ENCODE measurements at regions not wholly inside any gene's neighbourhood (a gene's known extent, or its start where the extent isn't known, plus 50 kb on each side); places are given as distances from the start of the nearest gene placed in this dataset.

- no peak overlapping the region for H3K27ac ChIP-seq (ENCODE audit: low read depth, low read length)
- DNase-seq (ENCODE audit: low read depth, low spot score), result no peak
- H3K9me3 ChIP-seq (ENCODE audit: control insufficient read depth, insufficient read depth, low read length), result no peaks in the 10 kb centered on the region; the same call in 1 of the 2 replicates
- no peaks in the 10 kb centered on the region for H3K27me3 ChIP-seq (ENCODE audit: control insufficient read depth, insufficient read depth, low read length)
- ChIA-PET CTCF (no interaction called here), POLR2A (interaction anchor here (0.7 kb wide), 2 partner anchors 25 to 99 kb away, joined by 6 read pairs; no protein-coding TSS in a partner anchor)
- H3K4me3 ChIP-seq (ENCODE audit: low read depth, low read length), result no peak overlapping the region
- TF ChIP-seq CTCF (IDR thresholded peaks at IDR 0.05; ENCODE audit: low read depth, low read length), result no peak
Measured at GRCh38 chr10:31754803-31755624, 173.6 kb downstream of the ARHGAP12 start.

- no peak for TF ChIP-seq CTCF (IDR thresholded peaks at IDR 0.05; ENCODE audit: low read depth, low read length)
- H3K27me3 ChIP-seq (ENCODE audit: control insufficient read depth, insufficient read depth, low read length), result no peaks in the 10 kb centered on the region
- CTCF ChIA-PET, result no interaction called here
- no peak overlapping the region for H3K27ac ChIP-seq (ENCODE audit: low read depth, low read length)
- DNase-seq (ENCODE audit: low read depth, low spot score), result no peak
- POLR2A ChIA-PET, result no interaction called here
- no peaks in the 10 kb centered on the region; the same call in 1 of the 2 replicates for H3K9me3 ChIP-seq (ENCODE audit: control insufficient read depth, insufficient read depth, low read length)
- no peak overlapping the region for H3K4me3 ChIP-seq (ENCODE audit: low read depth, low read length)
Measured at GRCh38 chr10:31753681-31754080, 174.9 kb downstream of the ARHGAP12 start.

GRCh38 chr10:31752170-31752569 lies 176.5 kb downstream of the ARHGAP12 start:
- ChIA-PET CTCF (no interaction called here), POLR2A (no interaction called here)
- no peaks in the 10 kb centered on the region for H3K27me3 ChIP-seq (ENCODE audit: control insufficient read depth, insufficient read depth, low read length)

GRCh38 chr10:31751738-31752080 lies 176.9 kb downstream of the ARHGAP12 start:
- CTCF ChIA-PET, result no interaction called here

More at GRCh38 chr10:31752170-31752569, 176.5 kb downstream of the ARHGAP12 start:
- no peak for DNase-seq (ENCODE audit: low read depth, low spot score)
- no peak for TF ChIP-seq CTCF (IDR thresholded peaks at IDR 0.05; ENCODE audit: low read depth, low read length)
- Histone ChIP-seq H3K9me3 (ENCODE audit: control insufficient read depth, insufficient read depth, low read length) (no peaks in the 10 kb centered on the region; the same call in 1 of the 2 replicates), H3K4me3 (ENCODE audit: low read depth, low read length) (no peak overlapping the region), H3K27ac (ENCODE audit: low read depth, low read length) (no peak overlapping the region)

More at GRCh38 chr10:31751738-31752080, 176.9 kb downstream of the ARHGAP12 start:
- Histone ChIP-seq H3K9me3 (ENCODE audit: control insufficient read depth, insufficient read depth, low read length) (no peaks in the 10 kb centered on the region; the same call in 1 of the 2 replicates), H3K27ac (ENCODE audit: low read depth, low read length) (no peak overlapping the region), H3K4me3 (ENCODE audit: low read depth, low read length) (no peak overlapping the region), H3K27me3 (ENCODE audit: control insufficient read depth, insufficient read depth, low read length) (no peaks in the 10 kb centered on the region)
- DNase-seq (ENCODE audit: low read depth, low spot score), result no peak
- TF ChIP-seq CTCF (IDR thresholded peaks at IDR 0.05; ENCODE audit: low read depth, low read length), result no peak
- POLR2A ChIA-PET, result interaction anchor here (2.1 kb wide), 1 partner anchor 8 kb away, joined by 8 read pairs; no protein-coding TSS in a partner anchor
